Naive thymus-derived CD4-positive, alpha-beta T cell (primary cell): ENCODE measurements at regions not wholly inside any gene's neighbourhood (a gene's known extent, or its start where the extent isn't known, plus 50 kb on each side); places are given as distances from the start of the nearest gene placed in this dataset.
A peak's percentile ranks its signal among the peaks of the same experiment; 100 is the strongest.
"Not testable (repeated sequence)": the region's sequence is repeated elsewhere in the genome, so short reads cannot be mapped to it uniquely, and the experiment has no call there.

ENCODE experiments used
- ATAC-seq: fragments of 150-1000 bp; cut with Tn5 transposase; 2 replicates; pipeline ENCODE4 v1.10.0; 2021; ENCODE audit warnings: mild to moderate bottlenecking, moderate library complexity
- CTCF ChIA-PET: fragments of 350-600 bp; sonication (Branson Sonifier 250); formaldehyde crosslinking; loops from one replicate; lab custom pipeline; 2021; ENCODE audit warnings: antibody characterized with exemption; lab: Charles Lee
- POLR2A ChIA-PET: fragments of 350-600 bp; sonication (Branson Sonifier 250); formaldehyde crosslinking; loops from one replicate; lab custom pipeline; 2021; ENCODE audit warnings: antibody characterized with exemption, inconsistent platforms; lab: Charles Lee
- DNase-seq, 9 donors: peaks; one replicate each; pipeline versions ENCODE4 v3.0.0 to v3.0.0-alpha.2; 2020 to 2022; ENCODE audit warnings: mixed read lengths in 1 of 9
- H3K27ac ChIP-seq: one replicate; pipeline ENCODE4 v1.7.0; 2013; ENCODE audit warnings: mild to moderate bottlenecking, low read depth, low read length, moderate library complexity
- H3K27me3 ChIP-seq, 2 donors: one replicate each; pipeline ENCODE4 v1.7.0; 2013; ENCODE audit warnings: low read length in 2 of 2, mild to moderate bottlenecking in 2 of 2, moderate library complexity in 2 of 2; ENCODE audit not compliant: control insufficient read depth in 2 of 2, insufficient read depth in 2 of 2
- H3K36me3 ChIP-seq, 3 experiments: 1 replicate in 2 of 3; 2 replicates in 1 of 3; pipeline ENCODE4 v1.7.0; 2013; ENCODE audit warnings: low read length in 3 of 3, mild to moderate bottlenecking in 3 of 3, moderate library complexity in 1 of 3; ENCODE audit not compliant: insufficient read depth in 3 of 3, control insufficient read depth in 2 of 3
- H3K4me1 ChIP-seq, 2 donors: one replicate each; pipeline ENCODE4 v1.7.0; 2013; ENCODE audit warnings: low read length in 2 of 2, mild to moderate bottlenecking in 2 of 2, moderate library complexity in 1 of 2; ENCODE audit not compliant: control insufficient read depth in 2 of 2, insufficient read depth in 2 of 2
- H3K4me3 ChIP-seq: 2 replicates; pipeline ENCODE4 v1.7.0; 2013; ENCODE audit warnings: mild to moderate bottlenecking, low read length
- H3K9me3 ChIP-seq, 3 experiments: 1 replicate in 2 of 3; 2 replicates in 1 of 3; pipeline ENCODE4 v1.7.0; 2013; ENCODE audit warnings: low read length in 3 of 3; ENCODE audit not compliant: control insufficient read depth in 2 of 3
- H3K27ac Mint-ChIP-seq, 9 donors: one replicate each; pipeline ENCODE4 v1.8.0; 2020 to 2022; ENCODE audit warnings: mixed read lengths in 9 of 9, mild to moderate bottlenecking in 8 of 9, moderate library complexity in 5 of 9, inconsistent platforms in 2 of 9
- H3K27me3 Mint-ChIP-seq, 5 donors: one replicate each; pipeline ENCODE4 v1.8.0; 2021 to 2022; ENCODE audit warnings: mixed read lengths in 5 of 5, mild to moderate bottlenecking in 1 of 5
- H3K36me3 Mint-ChIP-seq, 5 donors: one replicate each; pipeline ENCODE4 v1.8.0; 2020 to 2022; ENCODE audit warnings: mixed read lengths in 5 of 5, mild to moderate bottlenecking in 3 of 5, inconsistent platforms in 1 of 5
- H3K4me1 Mint-ChIP-seq, 7 donors: one replicate each; pipeline ENCODE4 v1.8.0; 2020 to 2022; ENCODE audit warnings: mixed read lengths in 7 of 7, mild to moderate bottlenecking in 3 of 7, inconsistent platforms in 1 of 7
- H3K4me3 Mint-ChIP-seq, 10 donors: one replicate each; pipeline ENCODE4 v1.8.0; 2020 to 2022; ENCODE audit warnings: mild to moderate bottlenecking in 10 of 10, mixed read lengths in 10 of 10, moderate library complexity in 6 of 10, inconsistent platforms in 2 of 10
- H3K9me3 Mint-ChIP-seq, 11 donors: one replicate each; pipeline ENCODE4 v1.8.0; 2020 to 2022; ENCODE audit warnings: mixed read lengths in 11 of 11, mild to moderate bottlenecking in 4 of 11, inconsistent platforms in 1 of 11, moderate library complexity in 1 of 11
- intact Hi-C, 2 donors: fragments of 100-400 bp; cut with micrococcal nuclease; formaldehyde crosslinking; loops; one replicate each; pipeline ENCODE4 v1.15.1; 2023

DNA sequence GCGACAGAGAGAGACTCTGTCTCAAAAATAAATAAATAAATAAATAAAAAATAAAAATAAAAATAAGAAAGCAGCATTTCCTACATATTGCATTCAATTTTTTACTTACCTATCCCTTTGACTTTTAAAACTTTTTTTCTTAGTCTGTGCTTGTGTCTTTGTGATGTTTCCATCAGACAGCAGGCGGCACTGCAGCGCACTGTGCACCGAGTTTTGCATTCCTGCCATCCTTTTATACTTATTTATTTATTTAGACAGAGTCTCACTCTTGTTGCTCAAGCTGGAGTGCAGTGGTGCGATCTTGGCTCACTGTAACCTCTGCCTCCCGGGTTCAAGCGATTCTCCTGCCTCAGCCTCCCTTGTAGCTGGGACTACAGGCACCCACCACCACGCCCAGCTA, 203.9 kb downstream of the SPATA31A1 start:
- H3K4me1 ChIP-seq, H3K27ac Mint-ChIP-seq, H3K9me3 Mint-ChIP-seq, POLR2A ChIA-PET, H3K4me3 Mint-ChIP-seq, H3K27me3 Mint-ChIP-seq, H3K9me3 ChIP-seq, intact Hi-C loops, H3K36me3 ChIP-seq, H3K27me3 ChIP-seq, H3K4me3 ChIP-seq, H3K36me3 Mint-ChIP-seq, H3K27ac ChIP-seq, CTCF ChIA-PET, H3K4me1 Mint-ChIP-seq: not testable (repeated sequence)
- peak; percentile 70 for ATAC-seq
- DNase-seq = peak in 6 of 9 donors; percentile 3 to 29 (median 21)

DNA sequence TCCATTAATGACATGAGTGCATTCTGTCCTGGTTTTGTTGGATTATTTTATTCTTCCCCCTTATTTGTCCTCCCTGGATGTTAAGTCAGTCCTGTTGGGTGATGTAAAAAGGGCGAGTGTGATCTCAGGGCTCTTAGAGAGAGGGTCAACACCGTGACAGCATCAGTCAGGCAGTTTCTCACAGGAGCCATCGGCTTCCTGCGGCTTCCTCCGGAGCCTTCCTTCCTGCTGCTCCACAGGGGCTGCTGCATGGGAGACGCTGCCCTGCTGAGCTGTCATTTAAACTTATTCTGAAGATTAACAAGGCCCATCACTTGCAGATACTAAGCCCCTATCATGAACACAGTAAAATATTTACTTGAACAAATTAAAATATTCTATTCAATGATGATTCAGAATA, 211.3 kb downstream of the SPATA31A1 start:
- H3K4me3 Mint-ChIP-seq, H3K27ac Mint-ChIP-seq, H3K4me3 ChIP-seq, H3K9me3 ChIP-seq, H3K9me3 Mint-ChIP-seq, H3K4me1 Mint-ChIP-seq, CTCF ChIA-PET, H3K4me1 ChIP-seq, H3K36me3 ChIP-seq, H3K27me3 Mint-ChIP-seq, H3K36me3 Mint-ChIP-seq, DNase-seq, H3K27ac ChIP-seq, H3K27me3 ChIP-seq, ATAC-seq, intact Hi-C loops, POLR2A ChIA-PET: not testable (repeated sequence)

DNA sequence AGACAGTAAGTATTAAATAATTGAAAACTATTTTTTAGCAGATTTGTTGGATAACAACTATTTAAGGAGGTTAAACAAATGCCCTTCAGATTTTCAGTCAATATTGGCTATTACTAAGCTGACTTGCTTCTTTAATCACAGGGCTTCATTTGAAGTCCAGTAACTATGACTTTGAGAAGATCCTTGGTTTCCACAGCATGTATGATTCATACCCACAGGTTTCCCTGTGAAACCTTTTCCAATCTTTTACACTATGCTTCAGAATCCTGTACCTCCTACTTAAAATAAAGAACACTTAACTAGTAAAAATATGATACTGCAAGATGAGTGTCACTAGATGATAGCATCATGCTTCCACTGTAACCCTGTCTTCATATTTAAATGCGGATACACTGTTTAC, 211.9 kb downstream of the SPATA31A1 start:
- H3K36me3 Mint-ChIP-seq, H3K27me3 Mint-ChIP-seq, H3K4me3 ChIP-seq, H3K36me3 ChIP-seq, CTCF ChIA-PET, H3K27ac ChIP-seq, H3K4me1 ChIP-seq, H3K27ac Mint-ChIP-seq, H3K4me3 Mint-ChIP-seq, H3K4me1 Mint-ChIP-seq, POLR2A ChIA-PET, ATAC-seq, H3K9me3 Mint-ChIP-seq, DNase-seq, H3K9me3 ChIP-seq, H3K27me3 ChIP-seq, intact Hi-C loops: not testable (repeated sequence)

GRCh38 chr9:39568900-39569299, 213.4 kb downstream of the SPATA31A1 start:
- H3K4me3 ChIP-seq, H3K4me1 Mint-ChIP-seq, H3K36me3 ChIP-seq, H3K27ac Mint-ChIP-seq, H3K4me1 ChIP-seq, ATAC-seq, CTCF ChIA-PET, H3K4me3 Mint-ChIP-seq, H3K27ac ChIP-seq, H3K27me3 ChIP-seq, POLR2A ChIA-PET, intact Hi-C loops, H3K36me3 Mint-ChIP-seq, H3K9me3 Mint-ChIP-seq, H3K9me3 ChIP-seq, DNase-seq, H3K27me3 Mint-ChIP-seq: not testable (repeated sequence)

- H3K36me3 ChIP-seq, H3K4me1 ChIP-seq, H3K4me3 ChIP-seq, intact Hi-C loops, H3K9me3 ChIP-seq, H3K27me3 Mint-ChIP-seq, CTCF ChIA-PET, DNase-seq, H3K4me3 Mint-ChIP-seq, POLR2A ChIA-PET, H3K27me3 ChIP-seq, H3K27ac ChIP-seq, H3K9me3 Mint-ChIP-seq, H3K4me1 Mint-ChIP-seq, ATAC-seq, H3K36me3 Mint-ChIP-seq, H3K27ac Mint-ChIP-seq: not testable (repeated sequence)
These were observed 217.9 kb downstream of the SPATA31A1 start for GRCh38 chr9:39573024-39574022.

GRCh38 chr9:39579000-39579399, 223.5 kb downstream of the SPATA31A1 start:
- H3K36me3 Mint-ChIP-seq, DNase-seq, H3K27ac ChIP-seq, H3K4me3 Mint-ChIP-seq, H3K27me3 Mint-ChIP-seq, H3K9me3 Mint-ChIP-seq, ATAC-seq, H3K27me3 ChIP-seq, H3K4me1 Mint-ChIP-seq, H3K4me1 ChIP-seq, H3K36me3 ChIP-seq, CTCF ChIA-PET, intact Hi-C loops, H3K4me3 ChIP-seq, POLR2A ChIA-PET, H3K9me3 ChIP-seq, H3K27ac Mint-ChIP-seq: not testable (repeated sequence)

DNA sequence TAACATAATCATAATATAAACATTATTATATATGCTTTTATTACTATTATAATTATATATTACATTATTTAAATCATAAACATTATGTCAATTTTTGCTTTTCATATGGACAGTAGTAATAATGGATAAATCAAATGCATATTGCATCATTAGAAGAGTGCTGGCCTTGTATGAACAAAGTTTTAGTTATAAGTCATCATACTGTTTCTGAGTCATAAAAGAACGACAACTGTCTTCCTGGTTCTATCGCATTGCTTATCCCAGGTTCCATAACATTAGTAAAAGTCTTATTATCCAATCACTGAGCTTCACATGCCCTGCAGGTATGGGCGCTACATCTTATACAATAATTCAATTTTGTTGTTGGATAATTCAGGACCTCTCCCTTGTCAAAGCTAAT, 225.8 kb downstream of the SPATA31A1 start:
- H3K9me3 Mint-ChIP-seq, ATAC-seq, H3K27ac Mint-ChIP-seq, H3K4me3 Mint-ChIP-seq, intact Hi-C loops, H3K27me3 ChIP-seq, H3K9me3 ChIP-seq, H3K27me3 Mint-ChIP-seq, H3K4me1 Mint-ChIP-seq, H3K36me3 Mint-ChIP-seq, H3K36me3 ChIP-seq, CTCF ChIA-PET, DNase-seq, H3K27ac ChIP-seq, H3K4me3 ChIP-seq, H3K4me1 ChIP-seq, POLR2A ChIA-PET: not testable (repeated sequence)
